AG04449 (cell line): ENCODE measurements at regions not wholly inside any gene's neighbourhood (a gene's known extent, or its start where the extent isn't known, plus 50 kb on each side); places are given as distances from the start of the nearest gene placed in this dataset.

Experiments used
- CTCF ChIA-PET: fragments of 350-600 bp; formaldehyde crosslinking; extraction: SDS; loops from one replicate; lab custom pipeline; 2021; ENCODE audit warnings: antibody characterized with exemption; lab: Yijun Ruan, JAX
- POLR2A ChIA-PET: fragments of 400-600, 350-600 bp; formaldehyde crosslinking; extraction: SDS; loops from one replicate; lab custom pipeline; 2020; ENCODE audit warnings: antibody characterized with exemption, inconsistent platforms; lab: Yijun Ruan, JAX
- DNase-seq: peaks from one replicate; pipeline ENCODE4 v3.0.0-alpha.2; 2010; ENCODE audit warnings: low read depth, low spot score
- H3K4me3 ChIP-seq: 2 replicates; pipeline ENCODE4 v1.5.1; 2011; ENCODE audit warnings: low read depth, mild to moderate bottlenecking, control low read depth, low read length
- CTCF ChIP-seq: IDR thresholded peaks from one replicate; pipeline ENCODE4 v1.5.1; 2011; ENCODE audit warnings: mild to moderate bottlenecking, moderate library complexity, low read length, control low read depth, inconsistent platforms; ENCODE audit not compliant: insufficient read depth; ENCODE audit errors: missing control alignments

GRCh38 chr5:164687391-164687790, 1182.0 kb downstream of the MAT2B start:
- no peak overlapping the region for H3K4me3 ChIP-seq
- no peak for TF ChIP-seq CTCF
- POLR2A ChIA-PET: no interaction called here
- CTCF ChIA-PET: no interaction called here
- no peak for DNase-seq

- CTCF ChIA-PET: no interaction called here
- H3K4me3 ChIP-seq: no peak overlapping the region
- DNase-seq: no peak
- POLR2A ChIA-PET: no interaction called here
- TF ChIP-seq CTCF: no peak
These were observed 1183.0 kb downstream of the MAT2B start for GRCh38 chr5:164688437-164688836.

DNA sequence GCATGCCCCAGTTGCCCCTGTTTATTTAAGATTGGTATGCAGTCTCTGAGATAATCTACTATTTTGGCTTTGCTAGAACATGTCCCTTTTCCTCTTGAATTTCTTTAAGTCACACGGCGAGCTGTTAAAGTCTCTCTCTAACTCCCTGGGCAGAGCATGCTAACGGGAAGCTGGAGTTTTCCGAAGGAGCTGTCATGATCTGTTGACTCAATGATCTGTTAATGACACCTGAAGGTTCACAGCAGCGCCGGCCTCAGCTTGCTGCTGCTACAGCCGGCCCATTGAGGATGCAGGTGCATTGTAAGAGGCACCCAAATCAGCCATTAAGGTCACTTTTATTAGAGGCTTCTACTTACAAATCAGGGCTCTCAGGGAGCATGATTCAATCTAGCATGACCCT, 1203.4 kb downstream of the MAT2B start:
- TF ChIP-seq CTCF: no peak
- no peak overlapping the region for H3K4me3 ChIP-seq
- no peak for DNase-seq
- ChIA-PET CTCF (no interaction called here), POLR2A (no interaction called here)

GRCh38 chr5:164713682-164714081, 1208.3 kb downstream of the MAT2B start:
- TF ChIP-seq CTCF: no peak
- H3K4me3 ChIP-seq: no peak overlapping the region
- DNase-seq: no peak
- CTCF ChIA-PET: no interaction called here
- POLR2A ChIA-PET: no interaction called here

DNA sequence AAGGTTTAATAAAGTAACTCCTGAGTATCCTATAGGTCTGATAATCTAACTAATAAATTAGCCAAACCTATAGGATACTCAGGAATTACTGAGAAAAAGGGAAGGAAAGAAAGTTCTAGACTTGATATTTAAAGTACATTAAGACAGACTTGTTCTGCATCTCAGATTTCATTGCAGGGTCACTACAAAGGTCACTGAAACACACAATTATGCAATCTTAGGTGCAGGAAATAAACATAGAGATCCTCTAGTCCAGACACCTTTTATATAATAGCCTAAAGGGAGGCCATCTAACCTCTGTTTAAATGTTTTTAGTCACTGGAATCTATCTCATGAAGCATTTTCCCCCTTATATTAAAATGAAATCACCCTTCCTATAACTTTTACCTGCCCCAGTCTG, 1215.7 kb downstream of the MAT2B start:
- POLR2A ChIA-PET: no interaction called here
- DNase-seq: no peak
- TF ChIP-seq CTCF: no peak
- H3K4me3 ChIP-seq: no peak overlapping the region
- CTCF ChIA-PET: no interaction called here

GRCh38 chr5:164721656-164722055, 1216.2 kb downstream of the MAT2B start:
- ChIA-PET CTCF (no interaction called here), POLR2A (no interaction called here)
- no peak for DNase-seq
- no peak for TF ChIP-seq CTCF
- no peak overlapping the region for H3K4me3 ChIP-seq
